ENCODE measurements at regions not wholly inside any gene's neighbourhood (a gene's known extent, or its start where the extent isn't known, plus 50 kb on each side); places are given as distances from the start of the nearest gene placed in this dataset.

DNA sequence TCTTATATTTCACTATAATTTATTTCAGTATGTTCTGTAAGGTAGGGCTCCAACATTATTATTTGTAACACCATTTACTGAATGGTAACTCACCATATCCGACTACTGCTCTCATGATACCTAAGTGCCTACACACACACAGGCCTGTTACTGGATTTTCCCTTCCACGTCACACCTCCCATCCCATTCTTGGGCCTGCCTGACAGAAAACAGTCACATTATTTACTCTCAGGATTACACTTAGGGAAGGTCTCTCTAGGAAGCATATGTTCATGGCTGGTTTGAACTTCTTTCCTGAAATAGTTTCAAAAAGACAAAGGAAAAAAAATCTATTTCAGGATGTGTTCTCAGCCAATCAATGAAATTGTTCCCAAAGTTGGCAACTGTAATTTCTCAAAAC lies 102.3 kb upstream of the DOCK9 start:
- TF ChIP-seq, protein P1, sequence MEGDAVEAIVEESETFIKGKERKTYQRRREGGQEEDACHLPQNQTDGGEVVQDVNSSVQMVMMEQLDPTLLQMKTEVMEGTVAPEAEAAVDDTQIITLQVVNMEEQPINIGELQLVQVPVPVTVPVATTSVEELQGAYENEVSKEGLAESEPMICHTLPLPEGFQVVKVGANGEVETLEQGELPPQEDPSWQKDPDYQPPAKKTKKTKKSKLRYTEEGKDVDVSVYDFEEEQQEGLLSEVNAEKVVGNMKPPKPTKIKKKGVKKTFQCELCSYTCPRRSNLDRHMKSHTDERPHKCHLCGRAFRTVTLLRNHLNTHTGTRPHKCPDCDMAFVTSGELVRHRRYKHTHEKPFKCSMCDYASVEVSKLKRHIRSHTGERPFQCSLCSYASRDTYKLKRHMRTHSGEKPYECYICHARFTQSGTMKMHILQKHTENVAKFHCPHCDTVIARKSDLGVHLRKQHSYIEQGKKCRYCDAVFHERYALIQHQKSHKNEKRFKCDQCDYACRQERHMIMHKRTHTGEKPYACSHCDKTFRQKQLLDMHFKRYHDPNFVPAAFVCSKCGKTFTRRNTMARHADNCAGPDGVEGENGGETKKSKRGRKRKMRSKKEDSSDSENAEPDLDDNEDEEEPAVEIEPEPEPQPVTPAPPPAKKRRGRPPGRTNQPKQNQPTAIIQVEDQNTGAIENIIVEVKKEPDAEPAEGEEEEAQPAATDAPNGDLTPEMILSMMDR (IDR thresholded peaks at IDR 0.05 in 4 of 5, conservative IDR thresholded peaks at IDR 0.05 in 1 of 5) = no peak
- no peak for TF ChIP-seq POLR2A (IDR thresholded peaks at IDR 0.05)

Data from gastrocnemius medialis (tissue), 4 donors.